ENCODE measurements at regions not wholly inside any gene's neighbourhood (a gene's known extent, or its start where the extent isn't known, plus 50 kb on each side); places are given as distances from the start of the nearest gene placed in this dataset.

GRCh38 chr2:234422273-234422732, 74.6 kb downstream of the ARL4C start:
- Histone ChIP-seq H3K4me2 (ENCODE audit: extremely low read depth, insufficient read depth, low read length) (no peak overlapping the region), H3K79me2 (ENCODE audit: control insufficient read depth, insufficient read depth, low read length) (no peaks in the 10 kb centered on the region)

DNA sequence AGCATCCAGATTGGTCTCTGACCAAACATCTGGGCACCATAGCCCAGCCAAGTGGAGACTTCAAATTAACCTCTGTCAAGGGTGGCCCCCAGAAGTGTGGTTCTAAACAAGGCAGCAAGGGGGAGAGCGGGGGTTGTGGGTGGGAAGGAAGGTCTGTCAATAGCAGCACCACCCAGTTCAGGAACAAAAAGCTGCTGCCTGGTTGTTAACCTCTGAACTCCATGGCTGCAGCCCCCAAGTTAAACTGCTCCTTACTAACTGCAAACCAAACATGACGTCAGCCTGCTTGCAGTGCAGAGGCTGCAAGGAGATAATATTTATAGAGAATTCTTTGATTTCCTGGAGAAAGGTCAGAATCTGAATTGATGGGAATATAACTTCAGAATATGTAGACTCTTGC, 76.5 kb downstream of the ARL4C start:
- Histone ChIP-seq H2AFZ (ENCODE audit: low read length) (no peak overlapping the region), H3K4me3 (replicated peaks in 1 of 4; ENCODE audit: control extremely low read depth in 1 of 4, insufficient read depth in 1 of 4, low read depth in 3 of 4, low read length in 4 of 4) (no peak overlapping the region), H4K20me1 (ENCODE audit: control insufficient read depth, extremely low read depth, insufficient read depth, low read length) (no peaks in the 10 kb centered on the region), H3K36me3 (ENCODE audit: control insufficient read depth, insufficient read depth, low read length) (no peaks in the 10 kb centered on the region), H3K4me1 (ENCODE audit: control insufficient read depth, extremely low read depth, insufficient read depth, low read length) (peaks cover 5% of the 10 kb centered on the region), H3K9ac (ENCODE audit: insufficient read depth, low read length) (no peak overlapping the region), H3K4me2 (ENCODE audit: extremely low read depth, insufficient read depth, low read length) (no peak overlapping the region), H3K9me3 (ENCODE audit: control insufficient read depth, insufficient read depth, low read depth, low read length) (no peaks in the 10 kb centered on the region), H3K27ac (ENCODE audit: insufficient read depth, low read length) (no peak overlapping the region), H3K79me2 (ENCODE audit: control insufficient read depth, insufficient read depth, low read length) (no peaks in the 10 kb centered on the region), H3K27me3 (ENCODE audit: control insufficient read depth, insufficient read depth, low read length) (no peaks in the 10 kb centered on the region)
- DNase-seq (ENCODE audit: low read depth in 2 of 2): peak in 1 of 2 donors; percentile 29
- TF ChIP-seq EZH2 (IDR thresholded peaks at IDR 0.05; ENCODE audit: low read length, missing control alignments): no peak
- no peak for TF ChIP-seq CTCF (conservative IDR thresholded peaks at IDR 0.05 in 1 of 2, IDR thresholded peaks at IDR 0.05 in 1 of 2; ENCODE audit: low read depth in 1 of 2, low read length in 2 of 2)

More at GRCh38 chr2:234422273-234422732, 74.6 kb downstream of the ARL4C start:
- Histone ChIP-seq H3K9me3 (ENCODE audit: control insufficient read depth, insufficient read depth, low read depth, low read length) (no peaks in the 10 kb centered on the region), H3K9ac (ENCODE audit: insufficient read depth, low read length) (no peak overlapping the region), H3K36me3 (ENCODE audit: control insufficient read depth, insufficient read depth, low read length) (no peaks in the 10 kb centered on the region), H2AFZ (ENCODE audit: low read length) (no peak overlapping the region), H4K20me1 (ENCODE audit: control insufficient read depth, extremely low read depth, insufficient read depth, low read length) (no peaks in the 10 kb centered on the region), H3K4me3 (replicated peaks in 1 of 4; ENCODE audit: control extremely low read depth in 1 of 4, insufficient read depth in 1 of 4, low read depth in 3 of 4, low read length in 4 of 4) (no peak overlapping the region), H3K27ac (ENCODE audit: insufficient read depth, low read length) (peak overlapping the region; percentile 13), H3K27me3 (ENCODE audit: control insufficient read depth, insufficient read depth, low read length) (no peaks in the 10 kb centered on the region), H3K4me1 (ENCODE audit: control insufficient read depth, extremely low read depth, insufficient read depth, low read length) (peaks cover 5% of the 10 kb centered on the region)
- no peak for TF ChIP-seq EZH2 (IDR thresholded peaks at IDR 0.05; ENCODE audit: low read length, missing control alignments)
- no peak for TF ChIP-seq CTCF (conservative IDR thresholded peaks at IDR 0.05 in 1 of 2, IDR thresholded peaks at IDR 0.05 in 1 of 2; ENCODE audit: low read depth in 1 of 2, low read length in 2 of 2)
- DNase-seq (ENCODE audit: low read depth in 2 of 2): peak; percentile 87 to 96

DNA sequence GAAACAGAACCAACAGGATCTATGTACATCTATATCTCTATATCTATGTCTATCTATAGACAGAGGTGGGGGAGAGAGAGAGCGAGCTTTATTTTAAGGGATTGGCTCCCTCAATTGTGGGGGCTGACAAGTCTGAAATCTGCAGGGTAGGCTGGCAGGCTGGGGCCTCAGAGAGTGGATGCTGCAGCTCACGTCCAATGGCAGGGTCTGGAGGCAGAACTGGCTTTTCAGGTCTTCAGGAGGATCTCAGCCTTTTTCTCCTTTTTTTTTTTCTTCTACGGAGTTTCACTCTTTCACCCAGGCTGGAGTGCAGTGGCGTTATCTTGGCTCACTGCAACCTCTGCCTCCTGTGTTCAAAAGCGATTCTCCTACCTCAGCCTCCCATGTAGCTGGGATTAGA, 77.2 kb downstream of the ARL4C start:
- no peaks in the 10 kb centered on the region for H3K79me2 ChIP-seq (ENCODE audit: control insufficient read depth, insufficient read depth, low read length)
- no peak overlapping the region for H3K9ac ChIP-seq (ENCODE audit: insufficient read depth, low read length)
- H3K36me3 ChIP-seq (ENCODE audit: control insufficient read depth, insufficient read depth, low read length): no peaks in the 10 kb centered on the region
- H2AFZ ChIP-seq (ENCODE audit: low read length): no peak overlapping the region
- no peak for DNase-seq (ENCODE audit: low read depth in 2 of 2)
- H3K4me3 ChIP-seq (replicated peaks in 1 of 4; ENCODE audit: control extremely low read depth in 1 of 4, insufficient read depth in 1 of 4, low read depth in 3 of 4, low read length in 4 of 4): no peak overlapping the region
- no peak overlapping the region for H3K27ac ChIP-seq (ENCODE audit: insufficient read depth, low read length)
- H4K20me1 ChIP-seq (ENCODE audit: control insufficient read depth, extremely low read depth, insufficient read depth, low read length): no peaks in the 10 kb centered on the region
- H3K27me3 ChIP-seq (ENCODE audit: control insufficient read depth, insufficient read depth, low read length): no peaks in the 10 kb centered on the region
- peaks cover 5% of the 10 kb centered on the region for H3K4me1 ChIP-seq (ENCODE audit: control insufficient read depth, extremely low read depth, insufficient read depth, low read length)
- TF ChIP-seq CTCF (conservative IDR thresholded peaks at IDR 0.05 in 1 of 2, IDR thresholded peaks at IDR 0.05 in 1 of 2; ENCODE audit: low read depth in 1 of 2, low read length in 2 of 2) (no peak), EZH2 (IDR thresholded peaks at IDR 0.05; ENCODE audit: low read length, missing control alignments) (no peak)
- no peaks in the 10 kb centered on the region for H3K9me3 ChIP-seq (ENCODE audit: control insufficient read depth, insufficient read depth, low read depth, low read length)
- H3K4me2 ChIP-seq (ENCODE audit: extremely low read depth, insufficient read depth, low read length): no peak overlapping the region

Measured in fibroblast of lung (primary cell).